WTC11 (cell line): ENCODE measurements at regions not wholly inside any gene's neighbourhood (a gene's known extent, or its start where the extent isn't known, plus 50 kb on each side); places are given as distances from the start of the nearest gene placed in this dataset.

Source experiments
- ARID4B ChIP-seq: sonication (generic); formaldehyde crosslinking; IDR thresholded peaks from 2 replicates; pipeline ENCODE4 v1.8.0; 2023; ENCODE audit warnings: missing genetic modification reagents, mild to moderate bottlenecking, borderline replicate concordance
- ESRRA ChIP-seq: sonication (generic); formaldehyde crosslinking; IDR thresholded peaks from 2 replicates; pipeline ENCODE4 v1.8.1; 2022; ENCODE audit warnings: mild to moderate bottlenecking, missing genetic modification reagents, borderline replicate concordance
- GABPB1 ChIP-seq: sonication (generic); formaldehyde crosslinking; IDR thresholded peaks from 2 replicates; pipeline ENCODE4 v1.8.1; 2023; ENCODE audit warnings: mild to moderate bottlenecking, missing genetic modification reagents
- MAX ChIP-seq: sonication (generic); formaldehyde crosslinking; IDR thresholded peaks from 2 replicates; pipeline ENCODE4 v1.8.0; 2022; ENCODE audit warnings: mild to moderate bottlenecking, missing genetic modification reagents
- NFE2L1 ChIP-seq: sonication (generic); formaldehyde crosslinking; IDR thresholded peaks from 2 replicates; pipeline ENCODE4 v1.8.1; 2023; ENCODE audit warnings: missing genetic modification reagents
- TEAD1 ChIP-seq: sonication (generic); formaldehyde crosslinking; IDR thresholded peaks from 2 replicates; pipeline ENCODE4 v1.8.0; 2022; ENCODE audit warnings: mild to moderate bottlenecking, missing genetic modification reagents
- TF ChIP-seq, protein P1 (sequence below): sonication (generic); formaldehyde crosslinking; IDR thresholded peaks from 2 replicates; pipeline ENCODE4 v1.8.1; 2023; ENCODE audit warnings: mild to moderate bottlenecking, missing genetic modification reagents
- TF ChIP-seq, protein P2 (sequence below): fragments of 200-600 bp; IDR thresholded peaks from 2 replicates; pipeline ENCODE4 v1.8.0; 2022; ENCODE audit warnings: antibody characterized with exemption
- TF ChIP-seq, protein P3 (sequence below): sonication (generic); formaldehyde crosslinking; IDR thresholded peaks from 2 replicates; pipeline ENCODE4 v1.8.0; 2022; ENCODE audit warnings: mild to moderate bottlenecking, missing genetic modification reagents
- TF ChIP-seq, protein P4 (sequence below): sonication (generic); formaldehyde crosslinking; IDR thresholded peaks from 2 replicates; pipeline ENCODE4 v1.8.1; 2022; ENCODE audit warnings: mild to moderate bottlenecking, moderate library complexity, missing genetic modification reagents

- TF ChIP-seq ESRRA (CRISPR knock-in tag) (no peak), MAX (no peak), GABPB1 (CRISPR knock-in tag) (no peak), ARID4B (CRISPR knock-in tag) (no peak), TEAD1 (no peak), NFE2L1 (no peak)
- TF ChIP-seq, protein P1, sequence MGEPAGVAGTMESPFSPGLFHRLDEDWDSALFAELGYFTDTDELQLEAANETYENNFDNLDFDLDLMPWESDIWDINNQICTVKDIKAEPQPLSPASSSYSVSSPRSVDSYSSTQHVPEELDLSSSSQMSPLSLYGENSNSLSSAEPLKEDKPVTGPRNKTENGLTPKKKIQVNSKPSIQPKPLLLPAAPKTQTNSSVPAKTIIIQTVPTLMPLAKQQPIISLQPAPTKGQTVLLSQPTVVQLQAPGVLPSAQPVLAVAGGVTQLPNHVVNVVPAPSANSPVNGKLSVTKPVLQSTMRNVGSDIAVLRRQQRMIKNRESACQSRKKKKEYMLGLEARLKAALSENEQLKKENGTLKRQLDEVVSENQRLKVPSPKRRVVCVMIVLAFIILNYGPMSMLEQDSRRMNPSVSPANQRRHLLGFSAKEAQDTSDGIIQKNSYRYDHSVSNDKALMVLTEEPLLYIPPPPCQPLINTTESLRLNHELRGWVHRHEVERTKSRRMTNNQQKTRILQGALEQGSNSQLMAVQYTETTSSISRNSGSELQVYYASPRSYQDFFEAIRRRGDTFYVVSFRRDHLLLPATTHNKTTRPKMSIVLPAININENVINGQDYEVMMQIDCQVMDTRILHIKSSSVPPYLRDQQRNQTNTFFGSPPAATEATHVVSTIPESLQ, result no peak
- TF ChIP-seq, protein P2, sequence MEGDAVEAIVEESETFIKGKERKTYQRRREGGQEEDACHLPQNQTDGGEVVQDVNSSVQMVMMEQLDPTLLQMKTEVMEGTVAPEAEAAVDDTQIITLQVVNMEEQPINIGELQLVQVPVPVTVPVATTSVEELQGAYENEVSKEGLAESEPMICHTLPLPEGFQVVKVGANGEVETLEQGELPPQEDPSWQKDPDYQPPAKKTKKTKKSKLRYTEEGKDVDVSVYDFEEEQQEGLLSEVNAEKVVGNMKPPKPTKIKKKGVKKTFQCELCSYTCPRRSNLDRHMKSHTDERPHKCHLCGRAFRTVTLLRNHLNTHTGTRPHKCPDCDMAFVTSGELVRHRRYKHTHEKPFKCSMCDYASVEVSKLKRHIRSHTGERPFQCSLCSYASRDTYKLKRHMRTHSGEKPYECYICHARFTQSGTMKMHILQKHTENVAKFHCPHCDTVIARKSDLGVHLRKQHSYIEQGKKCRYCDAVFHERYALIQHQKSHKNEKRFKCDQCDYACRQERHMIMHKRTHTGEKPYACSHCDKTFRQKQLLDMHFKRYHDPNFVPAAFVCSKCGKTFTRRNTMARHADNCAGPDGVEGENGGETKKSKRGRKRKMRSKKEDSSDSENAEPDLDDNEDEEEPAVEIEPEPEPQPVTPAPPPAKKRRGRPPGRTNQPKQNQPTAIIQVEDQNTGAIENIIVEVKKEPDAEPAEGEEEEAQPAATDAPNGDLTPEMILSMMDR, result no peak
- TF ChIP-seq, protein P3, sequence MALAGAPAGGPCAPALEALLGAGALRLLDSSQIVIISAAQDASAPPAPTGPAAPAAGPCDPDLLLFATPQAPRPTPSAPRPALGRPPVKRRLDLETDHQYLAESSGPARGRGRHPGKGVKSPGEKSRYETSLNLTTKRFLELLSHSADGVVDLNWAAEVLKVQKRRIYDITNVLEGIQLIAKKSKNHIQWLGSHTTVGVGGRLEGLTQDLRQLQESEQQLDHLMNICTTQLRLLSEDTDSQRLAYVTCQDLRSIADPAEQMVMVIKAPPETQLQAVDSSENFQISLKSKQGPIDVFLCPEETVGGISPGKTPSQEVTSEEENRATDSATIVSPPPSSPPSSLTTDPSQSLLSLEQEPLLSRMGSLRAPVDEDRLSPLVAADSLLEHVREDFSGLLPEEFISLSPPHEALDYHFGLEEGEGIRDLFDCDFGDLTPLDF (CRISPR knock-in tag), result no peak
- TF ChIP-seq, protein P4, sequence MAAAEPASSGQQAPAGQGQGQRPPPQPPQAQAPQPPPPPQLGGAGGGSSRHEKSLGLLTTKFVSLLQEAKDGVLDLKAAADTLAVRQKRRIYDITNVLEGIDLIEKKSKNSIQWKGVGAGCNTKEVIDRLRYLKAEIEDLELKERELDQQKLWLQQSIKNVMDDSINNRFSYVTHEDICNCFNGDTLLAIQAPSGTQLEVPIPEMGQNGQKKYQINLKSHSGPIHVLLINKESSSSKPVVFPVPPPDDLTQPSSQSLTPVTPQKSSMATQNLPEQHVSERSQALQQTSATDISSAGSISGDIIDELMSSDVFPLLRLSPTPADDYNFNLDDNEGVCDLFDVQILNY, result no peak
Measured at GRCh38 chr14:106670011-106670410, 1143.6 kb downstream of the TMEM121 start.
